CD14-positive monocyte (primary cell): ENCODE measurements at regions not wholly inside any gene's neighbourhood (a gene's known extent, or its start where the extent isn't known, plus 50 kb on each side); places are given as distances from the start of the nearest gene placed in this dataset.

Experiments used
- DNase-seq, 3 donors: peaks; one replicate each; pipeline ENCODE4 v3.0.0-alpha.2; 2011 to 2022
- H2AFZ ChIP-seq: 2 replicates; pipeline ENCODE4 v1.6.0; 2012; ENCODE audit warnings: mild to moderate bottlenecking, low read depth, low read length, inconsistent platforms; ENCODE audit not compliant: insufficient read depth, poor library complexity, severe bottlenecking
- H3K27ac ChIP-seq, 2 donors: 1 replicate in 1 of 2; 2 replicates in 1 of 2; pipeline ENCODE4 v1.5.1; 2012 to 2013; ENCODE audit warnings: low read length in 2 of 2, control low read depth in 1 of 2, inconsistent platforms in 1 of 2, low read depth in 1 of 2, mild to moderate bottlenecking in 1 of 2
- H3K27me3 ChIP-seq, 2 donors: one replicate each; pipeline versions ENCODE4 v1.6.0 to v1.6.1; 2011 to 2013; ENCODE audit warnings: low read length in 2 of 2; ENCODE audit not compliant: control insufficient read depth in 2 of 2, insufficient read depth in 2 of 2
- H3K36me3 ChIP-seq, 2 donors: replicated peaks in 1 of 2; 1 replicate in 1 of 2; 2 replicates in 1 of 2; pipeline versions ENCODE4 v1.5.1 to v1.6.1; 2012 to 2013; ENCODE audit warnings: low read length in 2 of 2, control low read depth in 1 of 2, inconsistent platforms in 1 of 2, mild to moderate bottlenecking in 1 of 2; ENCODE audit not compliant: insufficient read depth in 2 of 2, control insufficient read depth in 1 of 2
- H3K4me1 ChIP-seq, 2 donors: 1 replicate in 1 of 2; 2 replicates in 1 of 2; pipeline versions ENCODE4 v1.5.1 to v1.6.1; 2012 to 2013; ENCODE audit warnings: low read length in 2 of 2, control low read depth in 1 of 2, inconsistent platforms in 1 of 2, mild to moderate bottlenecking in 1 of 2, moderate library complexity in 1 of 2; ENCODE audit not compliant: insufficient read depth in 2 of 2, control insufficient read depth in 1 of 2
- H3K4me2 ChIP-seq: replicated peaks from 2 replicates; pipeline ENCODE3; 2012; ENCODE audit warnings: low read length, moderate library complexity, mild to moderate bottlenecking; ENCODE audit not compliant: poor library complexity, severe bottlenecking; ENCODE audit errors: extremely low read depth
- H3K4me3 ChIP-seq, 3 experiments: fragments of 200-600 bp in 1 of 3; sonication (generic) in 1 of 3; replicated peaks in 1 of 3; 1 replicate in 2 of 3; 2 replicates in 1 of 3; pipeline ENCODE4 v1.5.1; 2011 to 2013; ENCODE audit warnings: low read length in 3 of 3, mild to moderate bottlenecking in 3 of 3, control low read depth in 2 of 3, low read depth in 2 of 3, inconsistent platforms in 1 of 3, moderate library complexity in 1 of 3
- H3K79me2 ChIP-seq: 2 replicates; pipeline ENCODE4 v1.6.0; 2012; ENCODE audit warnings: mild to moderate bottlenecking, control low read depth, inconsistent platforms, low read length, moderate library complexity; ENCODE audit not compliant: insufficient read depth
- H3K9ac ChIP-seq: 2 replicates; pipeline ENCODE4 v1.6.0; 2017; ENCODE audit warnings: low read length, mild to moderate bottlenecking; ENCODE audit not compliant: insufficient read depth, poor library complexity, severe bottlenecking
- H3K9me3 ChIP-seq, 2 donors: replicated peaks in 1 of 2; 1 replicate in 1 of 2; 2 replicates in 1 of 2; pipeline versions ENCODE4 v1.5.1 to v1.6.1; 2012 to 2013; ENCODE audit warnings: low read length in 2 of 2, control low read depth in 1 of 2; ENCODE audit not compliant: control insufficient read depth in 1 of 2, insufficient read depth in 1 of 2
- H4K20me1 ChIP-seq: 2 replicates; pipeline ENCODE4 v1.6.0; 2012; ENCODE audit warnings: mild to moderate bottlenecking, low read length, control low read depth, moderate library complexity; ENCODE audit not compliant: insufficient read depth
- H3K27ac Mint-ChIP-seq, 7 donors: one replicate each; pipeline ENCODE4 v1.8.0; 2020; ENCODE audit warnings: mild to moderate bottlenecking in 7 of 7, mixed read lengths in 7 of 7, moderate library complexity in 6 of 7, inconsistent platforms in 2 of 7
- H3K27me3 Mint-ChIP-seq, 3 donors: one replicate each; pipeline ENCODE4 v1.8.0; 2021 to 2022; ENCODE audit warnings: low read depth in 3 of 3, mild to moderate bottlenecking in 3 of 3, mixed read lengths in 3 of 3, moderate library complexity in 3 of 3, inconsistent platforms in 1 of 3
- H3K36me3 Mint-ChIP-seq, 2 donors: one replicate each; pipeline ENCODE4 v1.8.0; 2020; ENCODE audit warnings: mixed read lengths in 2 of 2, inconsistent platforms in 1 of 2, mild to moderate bottlenecking in 1 of 2
- H3K4me1 Mint-ChIP-seq: one replicate; pipeline ENCODE4 v1.8.0; 2020; ENCODE audit warnings: mild to moderate bottlenecking, mixed read lengths
- H3K4me3 Mint-ChIP-seq, 2 donors: one replicate each; pipeline ENCODE4 v1.8.0; 2020; ENCODE audit warnings: mild to moderate bottlenecking in 2 of 2, mixed read lengths in 2 of 2, moderate library complexity in 1 of 2
- H3K9me3 Mint-ChIP-seq, 7 donors: one replicate each; pipeline ENCODE4 v1.8.0; 2020 to 2022; ENCODE audit warnings: mixed read lengths in 7 of 7, mild to moderate bottlenecking in 6 of 7, moderate library complexity in 6 of 7, inconsistent platforms in 2 of 7
- WGBS: methylation state at CpG from one replicate; pipeline ENCODE4 v1.1.5; 2013; ENCODE audit warnings: missing lambda C conversion rate; ENCODE audit not compliant: insufficient coverage; 5-methylcytosine and 5-hydroxymethylcytosine counted together
- intact Hi-C, 2 donors: fragments of 100-400 bp; cut with micrococcal nuclease; formaldehyde crosslinking; loops; one replicate each; pipeline versions ENCODE4 v1.15.0 to v1.15.1; 2023
- TF ChIP-seq, protein P1 (sequence below): fragments of 200-600 bp; IDR thresholded peaks from one replicate; pipeline ENCODE4 v1.8.0; 2022; ENCODE audit warnings: antibody characterized with exemption, mild to moderate bottlenecking

DNA sequence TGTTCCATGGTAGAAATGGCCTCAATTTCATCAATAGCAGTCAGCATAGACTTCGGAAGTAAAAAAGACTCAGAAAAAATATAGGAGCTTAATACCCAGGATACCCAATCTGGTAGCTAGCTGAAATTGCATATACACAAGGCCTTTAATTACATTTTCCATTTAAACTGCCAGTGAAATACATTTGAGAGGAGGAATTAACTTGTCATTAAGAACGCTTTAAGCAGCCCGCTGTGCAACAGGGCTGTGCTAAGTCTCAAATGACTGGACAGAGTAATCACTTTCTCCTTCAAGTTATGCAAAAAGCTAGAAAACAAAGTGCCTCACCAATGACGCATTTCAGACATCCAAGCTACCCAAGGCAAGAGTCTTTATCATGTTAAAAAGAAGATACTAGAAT is 558.8 kb downstream of the MBD2 start:
- Mint-ChIP-seq H3K27ac (no peak overlapping the region), H3K36me3 (no peaks in the 10 kb centered on the region), H3K27me3 (peaks cover 0 to 2% (median 2%) of the 10 kb centered on the region in 3 donors), H3K9me3 (peaks cover 1 to 13% (median 7%) of the 10 kb centered on the region in 7 donors), H3K4me3 (no peak overlapping the region), H3K4me1 (no peaks in the 10 kb centered on the region)
- Histone ChIP-seq H3K36me3 (no peaks in the 10 kb centered on the region), H3K9ac (no peak overlapping the region), H3K4me2 (no peak overlapping the region), H3K27me3 (no peaks in the 10 kb centered on the region), H3K4me3 (no peak overlapping the region), H4K20me1 (no peaks in the 10 kb centered on the region), H3K79me2 (no peaks in the 10 kb centered on the region), H3K9me3 (peaks cover 6 to 23% of the 10 kb centered on the region in 2 donors), H3K4me1 (no peaks in the 10 kb centered on the region), H3K27ac (no peak overlapping the region), H2AFZ (no peak overlapping the region)
- no peak for DNase-seq
- no CpG with 5 or more reads among the region's 4 CpGs for WGBS
- intact Hi-C loops: no loop called here
- TF ChIP-seq, protein P1, sequence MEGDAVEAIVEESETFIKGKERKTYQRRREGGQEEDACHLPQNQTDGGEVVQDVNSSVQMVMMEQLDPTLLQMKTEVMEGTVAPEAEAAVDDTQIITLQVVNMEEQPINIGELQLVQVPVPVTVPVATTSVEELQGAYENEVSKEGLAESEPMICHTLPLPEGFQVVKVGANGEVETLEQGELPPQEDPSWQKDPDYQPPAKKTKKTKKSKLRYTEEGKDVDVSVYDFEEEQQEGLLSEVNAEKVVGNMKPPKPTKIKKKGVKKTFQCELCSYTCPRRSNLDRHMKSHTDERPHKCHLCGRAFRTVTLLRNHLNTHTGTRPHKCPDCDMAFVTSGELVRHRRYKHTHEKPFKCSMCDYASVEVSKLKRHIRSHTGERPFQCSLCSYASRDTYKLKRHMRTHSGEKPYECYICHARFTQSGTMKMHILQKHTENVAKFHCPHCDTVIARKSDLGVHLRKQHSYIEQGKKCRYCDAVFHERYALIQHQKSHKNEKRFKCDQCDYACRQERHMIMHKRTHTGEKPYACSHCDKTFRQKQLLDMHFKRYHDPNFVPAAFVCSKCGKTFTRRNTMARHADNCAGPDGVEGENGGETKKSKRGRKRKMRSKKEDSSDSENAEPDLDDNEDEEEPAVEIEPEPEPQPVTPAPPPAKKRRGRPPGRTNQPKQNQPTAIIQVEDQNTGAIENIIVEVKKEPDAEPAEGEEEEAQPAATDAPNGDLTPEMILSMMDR: no peak

- Mint-ChIP-seq H3K36me3 (no peaks in the 10 kb centered on the region), H3K4me3 (no peak overlapping the region), H3K27ac (no peak overlapping the region), H3K9me3 (peaks cover 3 to 13% (median 8%) of the 10 kb centered on the region in 7 donors), H3K4me1 (no peaks in the 10 kb centered on the region), H3K27me3 (peaks cover 0 to 2% (median 2%) of the 10 kb centered on the region in 3 donors)
- no peak overlapping the region for H3K9ac ChIP-seq
- H2AFZ ChIP-seq: no peak overlapping the region
- DNase-seq: no peak
- no peaks in the 10 kb centered on the region for H4K20me1 ChIP-seq
- intact Hi-C loops: no loop called here
- no peaks in the 10 kb centered on the region for H3K4me1 ChIP-seq
- no peaks in the 10 kb centered on the region for H3K79me2 ChIP-seq
- H3K27me3 ChIP-seq: no peaks in the 10 kb centered on the region
- H3K4me2 ChIP-seq: no peak overlapping the region
- no peak overlapping the region for H3K27ac ChIP-seq
- TF ChIP-seq, protein P1: no peak
- H3K4me3 ChIP-seq: no peak overlapping the region
- H3K36me3 ChIP-seq: no peaks in the 10 kb centered on the region
- peaks cover 6 to 23% of the 10 kb centered on the region in 2 donors for H3K9me3 ChIP-seq
Measured at GRCh38 chr18:53664575-53664974, 559.9 kb downstream of the MBD2 start.
